HG03565 (cell line): ENCODE measurements at regions not wholly inside any gene's neighbourhood (a gene's known extent, or its start where the extent isn't known, plus 50 kb on each side); places are given as distances from the start of the nearest gene placed in this dataset.

ENCODE experiments used
- ATAC-seq: cut with Tn5 transposase; IDR thresholded peaks from one replicate; pipeline ENCODE4 v1.9.1; 2021; ENCODE audit warnings: mild to moderate bottlenecking, moderate library complexity; ENCODE audit not compliant: unreplicated experiment

- no peak for ATAC-seq
Measured at GRCh38 chr9:1320607-1321195, 270.5 kb downstream of the DMRT2 start.

- no peak for ATAC-seq
Measured at GRCh38 chr9:1327467-1327866, 277.3 kb downstream of the DMRT2 start.

- no peak for ATAC-seq
Measured at GRCh38 chr9:1328341-1328740, 278.2 kb downstream of the DMRT2 start.

GRCh38 chr9:1331546-1332038, 281.4 kb downstream of the DMRT2 start:
- ATAC-seq, result no peak

GRCh38 chr9:1332156-1332555, 282.0 kb downstream of the DMRT2 start:
- ATAC-seq, result no peak

GRCh38 chr9:1335174-1335573, 285.0 kb downstream of the DMRT2 start:
- no peak for ATAC-seq

GRCh38 chr9:1337169-1337568, 287.0 kb downstream of the DMRT2 start:
- ATAC-seq, result no peak

- ATAC-seq, result no peak
Measured at GRCh38 chr9:1340390-1340789, 290.2 kb downstream of the DMRT2 start.

- no peak for ATAC-seq
Measured at GRCh38 chr9:1353291-1353690, 303.1 kb downstream of the DMRT2 start.

GRCh38 chr9:1354086-1354485, 303.9 kb downstream of the DMRT2 start:
- no peak for ATAC-seq

GRCh38 chr9:1354606-1355005, 304.4 kb downstream of the DMRT2 start:
- ATAC-seq, result no peak

- no peak for ATAC-seq
Measured at GRCh38 chr9:1355656-1356055, 305.5 kb downstream of the DMRT2 start.

GRCh38 chr9:1362845-1363244, 312.7 kb downstream of the DMRT2 start:
- ATAC-seq, result no peak

GRCh38 chr9:1366276-1366675, 316.1 kb downstream of the DMRT2 start:
- no peak for ATAC-seq

GRCh38 chr9:1369297-1369696, 319.1 kb downstream of the DMRT2 start:
- ATAC-seq, result no peak

GRCh38 chr9:1373445-1373844, 323.3 kb downstream of the DMRT2 start:
- ATAC-seq, result no peak

- ATAC-seq, result no peak
Measured at GRCh38 chr9:1383899-1384455, 333.8 kb downstream of the DMRT2 start.

GRCh38 chr9:1384816-1385215, 334.7 kb downstream of the DMRT2 start:
- ATAC-seq, result no peak

- ATAC-seq, result no peak
Measured at GRCh38 chr9:1386420-1386819, 336.3 kb downstream of the DMRT2 start.

GRCh38 chr9:1388216-1388615, 338.1 kb downstream of the DMRT2 start:
- no peak for ATAC-seq

GRCh38 chr9:1400983-1401382, 350.8 kb downstream of the DMRT2 start:
- no peak for ATAC-seq

GRCh38 chr9:1404940-1405339, 354.8 kb downstream of the DMRT2 start:
- ATAC-seq, result no peak

GRCh38 chr9:1411826-1412225, 361.7 kb downstream of the DMRT2 start:
- no peak for ATAC-seq
